PFSK-1 (cell line): ENCODE measurements at regions not wholly inside any gene's neighbourhood (a gene's known extent, or its start where the extent isn't known, plus 50 kb on each side); places are given as distances from the start of the nearest gene placed in this dataset.

Experiments used
- POLR2AphosphoS5 ChIP-seq: IDR thresholded peaks from 2 replicates; pipeline ENCODE4 v1.6.1; 2012; ENCODE audit warnings: low read depth, mild to moderate bottlenecking, control low read depth, low read length, moderate library complexity
- SIN3A ChIP-seq: IDR thresholded peaks from 2 replicates; pipeline ENCODE4 v1.6.1; 2012; ENCODE audit warnings: mild to moderate bottlenecking, low read length, moderate library complexity, borderline replicate concordance; ENCODE audit not compliant: insufficient read depth
- TAF1 ChIP-seq: IDR thresholded peaks from 2 replicates; pipeline ENCODE4 v1.6.1; 2012; ENCODE audit warnings: low read length, control low read depth, borderline replicate concordance; ENCODE audit not compliant: insufficient read depth
- TF ChIP-seq, protein P1 (sequence below), 2 experiments: IDR thresholded peaks; 2 replicates each; pipeline versions ENCODE4 v1.6.1 to v1.8.0; 2011 to 2012; ENCODE audit warnings: low read depth in 2 of 2, low read length in 2 of 2, control low read depth in 1 of 2, inconsistent platforms in 1 of 2, mild to moderate bottlenecking in 1 of 2, moderate library complexity in 1 of 2; ENCODE audit not compliant: insufficient read depth in 1 of 2

DNA sequence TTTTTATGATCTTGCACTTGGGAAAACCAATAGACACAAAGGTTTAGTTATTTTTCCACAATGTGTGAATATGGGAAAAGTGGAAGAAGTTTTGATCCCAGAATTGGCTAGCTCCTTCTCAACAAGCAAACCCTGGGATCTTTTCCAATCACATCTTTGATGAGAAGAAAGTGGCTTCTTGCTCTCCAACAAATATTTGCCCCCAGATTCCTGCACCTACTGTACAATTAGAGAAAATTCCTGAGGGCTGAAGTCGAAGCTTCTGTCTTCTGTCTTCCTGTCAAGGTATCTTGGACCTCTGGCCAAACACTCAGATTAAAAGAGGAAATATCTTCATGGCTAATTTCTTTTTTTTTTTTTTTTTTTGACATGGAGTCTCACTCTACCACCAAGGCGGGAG lies 113.1 kb upstream of the SLC45A1 start:
- TF ChIP-seq POLR2AphosphoS5: no peak
- no peak for TF ChIP-seq TAF1
- TF ChIP-seq, protein P1, sequence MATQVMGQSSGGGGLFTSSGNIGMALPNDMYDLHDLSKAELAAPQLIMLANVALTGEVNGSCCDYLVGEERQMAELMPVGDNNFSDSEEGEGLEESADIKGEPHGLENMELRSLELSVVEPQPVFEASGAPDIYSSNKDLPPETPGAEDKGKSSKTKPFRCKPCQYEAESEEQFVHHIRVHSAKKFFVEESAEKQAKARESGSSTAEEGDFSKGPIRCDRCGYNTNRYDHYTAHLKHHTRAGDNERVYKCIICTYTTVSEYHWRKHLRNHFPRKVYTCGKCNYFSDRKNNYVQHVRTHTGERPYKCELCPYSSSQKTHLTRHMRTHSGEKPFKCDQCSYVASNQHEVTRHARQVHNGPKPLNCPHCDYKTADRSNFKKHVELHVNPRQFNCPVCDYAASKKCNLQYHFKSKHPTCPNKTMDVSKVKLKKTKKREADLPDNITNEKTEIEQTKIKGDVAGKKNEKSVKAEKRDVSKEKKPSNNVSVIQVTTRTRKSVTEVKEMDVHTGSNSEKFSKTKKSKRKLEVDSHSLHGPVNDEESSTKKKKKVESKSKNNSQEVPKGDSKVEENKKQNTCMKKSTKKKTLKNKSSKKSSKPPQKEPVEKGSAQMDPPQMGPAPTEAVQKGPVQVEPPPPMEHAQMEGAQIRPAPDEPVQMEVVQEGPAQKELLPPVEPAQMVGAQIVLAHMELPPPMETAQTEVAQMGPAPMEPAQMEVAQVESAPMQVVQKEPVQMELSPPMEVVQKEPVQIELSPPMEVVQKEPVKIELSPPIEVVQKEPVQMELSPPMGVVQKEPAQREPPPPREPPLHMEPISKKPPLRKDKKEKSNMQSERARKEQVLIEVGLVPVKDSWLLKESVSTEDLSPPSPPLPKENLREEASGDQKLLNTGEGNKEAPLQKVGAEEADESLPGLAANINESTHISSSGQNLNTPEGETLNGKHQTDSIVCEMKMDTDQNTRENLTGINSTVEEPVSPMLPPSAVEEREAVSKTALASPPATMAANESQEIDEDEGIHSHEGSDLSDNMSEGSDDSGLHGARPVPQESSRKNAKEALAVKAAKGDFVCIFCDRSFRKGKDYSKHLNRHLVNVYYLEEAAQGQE (IDR thresholded peaks at IDR 0.05; ENCODE audit: insufficient read depth in 1 of 2, low read depth in 2 of 2, low read length in 2 of 2): no peak
- no peak for TF ChIP-seq SIN3A
